ENCODE measurements at regions not wholly inside any gene's neighbourhood (a gene's known extent, or its start where the extent isn't known, plus 50 kb on each side); places are given as distances from the start of the nearest gene placed in this dataset.

- H3K27ac ChIP-seq (ENCODE audit: low read depth in 1 of 2, low read length in 2 of 2) = no peak overlapping the region
- H3K36me3 ChIP-seq (ENCODE audit: control insufficient read depth in 4 of 4, insufficient read depth in 3 of 4, low read depth in 1 of 4, low read length in 3 of 4) = no peaks in the 10 kb centered on the region
- no peaks in the 10 kb centered on the region for H3K4me1 ChIP-seq (ENCODE audit: control insufficient read depth in 4 of 4, insufficient read depth in 4 of 4, low read length in 3 of 4)
- H3K27me3 ChIP-seq (ENCODE audit: control insufficient read depth in 4 of 4, insufficient read depth in 4 of 4, low read length in 3 of 4) = peaks cover 0 to 9% (median 0%) of the 10 kb centered on the region in 4 donors
- H3K9me3 ChIP-seq (ENCODE audit: control insufficient read depth in 4 of 4, low read length in 3 of 4) = no peaks in the 10 kb centered on the region
- H3K4me3 ChIP-seq (ENCODE audit: low read depth in 1 of 3, low read length in 3 of 3) = no peak overlapping the region
- TF ChIP-seq GABPA (IDR thresholded peaks at IDR 0.05 in 1 of 2, conservative IDR thresholded peaks at IDR 0.05 in 1 of 2) = no peak
- no peak for TF ChIP-seq SP1 (IDR thresholded peaks at IDR 0.05)
- TF ChIP-seq HNF4A (conservative IDR thresholded peaks at IDR 0.05) = no peak
- no peak for TF ChIP-seq RXRA (IDR thresholded peaks at IDR 0.05)
- TF ChIP-seq NR2F2 (IDR thresholded peaks at IDR 0.05) = no peak
- TF ChIP-seq MAX (IDR thresholded peaks at IDR 0.05) = no peak
- TF ChIP-seq EGR1 (IDR thresholded peaks at IDR 0.05; ENCODE audit: low read depth in 2 of 2) = no peak
- no peak for TF ChIP-seq FOXA1 (IDR thresholded peaks at IDR 0.05)
- TF ChIP-seq ATF3 (IDR thresholded peaks at IDR 0.05) = no peak
- TF ChIP-seq HNF4G (IDR thresholded peaks at IDR 0.05) = no peak
- TF ChIP-seq YY1 (IDR thresholded peaks at IDR 0.05) = no peak
- TF ChIP-seq REST (IDR thresholded peaks at IDR 0.05) = no peak
- TF ChIP-seq CTCF (IDR thresholded peaks at IDR 0.05; ENCODE audit: low read depth, low read length, missing input control) = no peak
- TF ChIP-seq RAD21 (IDR thresholded peaks at IDR 0.05) = no peak
- no peak for TF ChIP-seq JUND (IDR thresholded peaks at IDR 0.05)
- TF ChIP-seq ZBTB33 (IDR thresholded peaks at IDR 0.05) = no peak
- DNase-seq (ENCODE audit: low spot score) = no peak
- no peak overlapping the region for H3K9ac ChIP-seq (ENCODE audit: low read depth in 1 of 2, low read length in 2 of 2)
These were observed 150.5 kb downstream of the MINAR1 start for GRCh38 chr15:79582650-79583049.

- H3K9me3 ChIP-seq (ENCODE audit: control insufficient read depth in 4 of 4, low read length in 3 of 4) = no peaks in the 10 kb centered on the region
- H3K9ac ChIP-seq (ENCODE audit: low read depth in 1 of 2, low read length in 2 of 2) = no peak overlapping the region
- no peak overlapping the region for H3K4me3 ChIP-seq (ENCODE audit: low read depth in 1 of 3, low read length in 3 of 3)
- 85% methylated on average over 6 of the region's 6 CpGs for WGBS
- no peak for DNase-seq (ENCODE audit: low spot score)
- no peaks in the 10 kb centered on the region for H3K4me1 ChIP-seq (ENCODE audit: control insufficient read depth in 4 of 4, insufficient read depth in 4 of 4, low read length in 3 of 4)
- no peak overlapping the region for H3K27ac ChIP-seq (ENCODE audit: low read depth in 1 of 2, low read length in 2 of 2)
- peaks cover 0 to 4% (median 0%) of the 10 kb centered on the region in 4 donors for H3K27me3 ChIP-seq (ENCODE audit: control insufficient read depth in 4 of 4, insufficient read depth in 4 of 4, low read length in 3 of 4)
- no peaks in the 10 kb centered on the region for H3K36me3 ChIP-seq (ENCODE audit: control insufficient read depth in 4 of 4, insufficient read depth in 3 of 4, low read depth in 1 of 4, low read length in 3 of 4)
- TF ChIP-seq NR2F2 (IDR thresholded peaks at IDR 0.05) (no peak), RAD21 (IDR thresholded peaks at IDR 0.05) (no peak), GABPA (IDR thresholded peaks at IDR 0.05 in 1 of 2, conservative IDR thresholded peaks at IDR 0.05 in 1 of 2) (no peak), SP1 (IDR thresholded peaks at IDR 0.05) (no peak), JUND (IDR thresholded peaks at IDR 0.05) (no peak), RXRA (IDR thresholded peaks at IDR 0.05) (no peak), YY1 (IDR thresholded peaks at IDR 0.05) (no peak), ZBTB33 (IDR thresholded peaks at IDR 0.05) (no peak), TAF1 (conservative IDR thresholded peaks at IDR 0.05) (no peak), ATF3 (IDR thresholded peaks at IDR 0.05) (no peak), HNF4A (conservative IDR thresholded peaks at IDR 0.05) (no peak), HNF4G (IDR thresholded peaks at IDR 0.05) (no peak), MAX (IDR thresholded peaks at IDR 0.05) (no peak), FOXA2 (IDR thresholded peaks at IDR 0.05) (no peak), FOXA1 (IDR thresholded peaks at IDR 0.05) (no peak), CTCF (IDR thresholded peaks at IDR 0.05; ENCODE audit: low read depth, low read length, missing input control) (no peak), EGR1 (IDR thresholded peaks at IDR 0.05; ENCODE audit: low read depth in 2 of 2) (no peak)
These were observed 160.0 kb downstream of the MINAR1 start for GRCh38 chr15:79592126-79592525.

Data from liver (tissue), 8 donors.